GM18502 (cell line): ENCODE measurements at regions not wholly inside any gene's neighbourhood (a gene's known extent, or its start where the extent isn't known, plus 50 kb on each side); places are given as distances from the start of the nearest gene placed in this dataset.

Experiments used
- ATAC-seq: cut with Tn5 transposase; IDR thresholded peaks from one replicate; pipeline ENCODE4 v1.9.1; 2021; ENCODE audit warnings: mild to moderate bottlenecking; ENCODE audit not compliant: unreplicated experiment, poor library complexity

GRCh38 chr4:10336471-10336870, 120.8 kb downstream of the ZNF518B start:
- no peak for ATAC-seq

GRCh38 chr4:10335050-10335449, 122.2 kb downstream of the ZNF518B start:
- ATAC-seq: no peak

- ATAC-seq: no peak
Observed at GRCh38 chr4:10334506-10335028, 122.7 kb downstream of the ZNF518B start.

GRCh38 chr4:10333942-10334341, 123.3 kb downstream of the ZNF518B start:
- no peak for ATAC-seq

- ATAC-seq: no peak
Observed at GRCh38 chr4:10326075-10326474, 131.2 kb downstream of the ZNF518B start.

GRCh38 chr4:10321931-10322330, 135.3 kb downstream of the ZNF518B start:
- ATAC-seq: no peak

- ATAC-seq: no peak
Observed at GRCh38 chr4:10320130-10320529, 137.1 kb downstream of the ZNF518B start.

- no peak for ATAC-seq
Observed at GRCh38 chr4:10317345-10317744, 139.9 kb downstream of the ZNF518B start.

- ATAC-seq: no peak
Observed at GRCh38 chr4:10316851-10317250, 140.4 kb downstream of the ZNF518B start.

- no peak for ATAC-seq
Observed at GRCh38 chr4:10315638-10316037, 141.6 kb downstream of the ZNF518B start.

GRCh38 chr4:10312568-10312967, 144.7 kb downstream of the ZNF518B start:
- no peak for ATAC-seq

GRCh38 chr4:10311939-10312338, 145.3 kb downstream of the ZNF518B start:
- ATAC-seq: no peak

GRCh38 chr4:10305816-10306215, 151.4 kb downstream of the ZNF518B start:
- ATAC-seq: no peak

- no peak for ATAC-seq
Observed at GRCh38 chr4:10303291-10303690, 153.9 kb downstream of the ZNF518B start.

- no peak for ATAC-seq
Observed at GRCh38 chr4:10302096-10302495, 155.1 kb downstream of the ZNF518B start.

- no peak for ATAC-seq
Observed at GRCh38 chr4:10299601-10300000, 157.6 kb downstream of the ZNF518B start.

- ATAC-seq: no peak
Observed at GRCh38 chr4:10298681-10299080, 158.5 kb downstream of the ZNF518B start.

- no peak for ATAC-seq
Observed at GRCh38 chr4:10296730-10297129, 160.5 kb downstream of the ZNF518B start.

- no peak for ATAC-seq
Observed at GRCh38 chr4:10295301-10295700, 161.9 kb downstream of the ZNF518B start.

- no peak for ATAC-seq
Observed at GRCh38 chr4:10289538-10289906, 167.7 kb downstream of the ZNF518B start.

GRCh38 chr4:10288830-10289537, 168.2 kb downstream of the ZNF518B start:
- ATAC-seq: no peak

GRCh38 chr4:10285028-10285427, 168.4 kb upstream of the WDR1 start:
- ATAC-seq: no peak
